ENCODE measurements at regions not wholly inside any gene's neighbourhood (a gene's known extent, or its start where the extent isn't known, plus 50 kb on each side); places are given as distances from the start of the nearest gene placed in this dataset.
"Not testable (repeated sequence)": the region's sequence is repeated elsewhere in the genome, so short reads cannot be mapped to it uniquely, and the experiment has no call there.

- no peak for DNase-seq
Measured at GRCh38 chr7:52775876-52776275, 259.6 kb upstream of the POM121L12 start.

DNA sequence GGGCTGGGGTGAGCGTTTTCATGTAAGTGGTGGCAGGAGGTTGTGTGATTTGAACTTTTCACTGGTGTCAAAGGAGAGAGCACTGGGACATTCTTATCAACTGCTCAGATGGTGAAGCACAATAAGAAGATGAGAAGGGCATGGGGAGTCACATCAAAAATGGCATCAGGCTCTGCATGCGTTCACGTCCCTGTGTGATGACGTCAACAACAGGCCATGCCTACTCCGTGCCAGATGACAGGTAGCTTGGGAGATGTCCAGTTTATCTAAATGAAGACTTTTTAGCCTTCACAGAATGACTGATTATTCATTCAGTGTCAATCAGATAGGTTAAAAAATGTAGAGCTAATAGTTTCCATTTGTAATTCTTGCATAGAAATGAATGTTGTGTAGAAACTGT is 264.3 kb upstream of the POM121L12 start:
- DNase-seq = no peak

- no peak for DNase-seq
Measured at GRCh38 chr7:52764492-52765169, 270.8 kb upstream of the POM121L12 start.

DNA sequence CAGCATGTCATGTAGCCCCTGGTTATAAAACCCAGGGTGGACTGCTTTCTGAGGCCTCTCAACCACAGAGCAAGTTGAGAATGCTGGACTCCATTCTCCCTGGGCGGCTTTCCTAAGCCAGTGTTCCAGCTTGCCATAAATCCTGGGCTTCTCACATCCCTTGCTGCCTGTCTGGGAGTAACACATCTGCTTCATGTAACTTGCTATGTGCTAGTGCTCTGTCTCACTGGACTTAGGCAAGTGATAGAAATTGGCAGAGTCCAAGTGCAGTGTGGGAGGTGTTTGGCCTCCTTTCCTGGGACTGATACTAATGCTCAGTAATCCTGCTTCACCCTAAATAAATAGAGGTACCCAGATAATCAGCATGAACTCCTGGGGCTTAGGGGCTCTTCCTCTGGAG is 277.1 kb upstream of the POM121L12 start:
- DNase-seq = no peak

- no peak for DNase-seq
Measured at GRCh38 chr7:52753855-52754254, 281.6 kb upstream of the POM121L12 start.

GRCh38 chr7:52752891-52753290 is 282.5 kb upstream of the POM121L12 start:
- no peak for DNase-seq

DNA sequence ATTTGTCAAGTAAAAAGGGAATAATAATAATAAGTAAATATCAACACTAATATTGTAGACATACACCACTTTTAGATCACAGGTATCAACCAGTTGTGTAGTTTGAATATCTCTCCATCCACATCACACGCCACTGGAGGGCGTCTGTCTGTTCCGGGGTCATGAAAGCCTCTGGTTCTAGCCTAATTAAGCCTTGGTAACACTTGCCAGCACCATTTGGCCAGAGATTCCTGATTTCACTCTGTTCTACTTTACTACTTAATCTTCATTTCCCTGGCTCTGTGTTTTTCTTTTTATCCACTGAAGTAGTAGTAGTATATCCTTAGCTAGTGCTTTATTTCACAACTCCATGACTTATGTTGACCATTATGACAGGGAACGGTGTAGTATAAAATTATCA is 285.6 kb upstream of the POM121L12 start:
- no peak for DNase-seq

- DNase-seq = no peak
Measured at GRCh38 chr7:52747817-52748216, 287.6 kb upstream of the POM121L12 start.

DNA sequence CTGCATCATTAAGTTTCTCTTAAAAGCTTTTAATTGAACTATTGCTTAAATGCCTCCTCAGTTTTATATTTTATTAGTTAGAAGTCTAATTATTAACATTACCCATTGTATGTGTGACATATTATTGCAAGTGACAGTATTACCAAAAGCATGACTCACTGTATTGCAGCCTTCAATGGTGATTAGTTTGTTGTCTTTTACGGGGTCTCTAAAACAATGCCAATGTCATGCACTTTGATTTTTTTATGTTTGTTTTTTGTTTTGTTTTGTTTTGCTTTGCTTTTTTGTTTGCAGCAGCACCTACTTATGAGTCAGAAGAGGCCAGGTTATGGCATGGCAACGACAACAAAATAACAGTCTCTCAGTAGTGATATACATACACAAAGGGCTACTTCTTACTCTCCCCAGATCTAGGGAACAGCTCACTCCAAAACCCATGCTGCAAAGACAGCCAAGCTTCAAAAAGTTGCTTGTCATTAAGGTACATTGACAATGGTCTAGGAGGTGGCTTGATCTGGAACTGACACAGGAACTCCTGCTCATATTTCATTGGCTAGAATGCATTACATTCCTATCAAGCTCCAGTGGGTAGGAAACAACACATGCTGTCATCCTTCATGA is 293.7 kb upstream of the POM121L12 start:
- DNase-seq = no peak

GRCh38 chr7:52735656-52736055 is 299.8 kb upstream of the POM121L12 start:
- DNase-seq = no peak

- not testable (repeated sequence) for DNase-seq
Measured at GRCh38 chr7:52728683-52729082, 306.8 kb upstream of the POM121L12 start.

DNA sequence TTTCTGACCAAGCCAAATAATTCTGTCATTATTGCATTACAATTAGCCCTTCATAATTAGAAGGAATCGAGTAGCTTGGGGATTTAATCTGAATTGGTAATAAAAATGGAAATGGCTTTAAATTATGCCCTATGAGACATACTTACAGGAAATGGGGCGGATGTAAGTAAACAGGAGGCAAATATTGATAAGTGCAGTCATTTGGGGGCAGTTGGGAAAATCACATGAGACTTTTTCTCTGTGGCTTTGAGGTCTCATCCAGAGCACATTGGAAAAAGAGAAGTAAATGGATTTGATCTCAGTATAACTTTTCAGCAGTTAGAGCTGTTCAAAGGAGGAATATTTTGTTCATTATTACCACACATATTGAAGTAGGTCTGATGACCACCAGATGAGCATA is 307.8 kb upstream of the POM121L12 start:
- DNase-seq = no peak

GRCh38 chr7:52726986-52727385 is 308.4 kb upstream of the POM121L12 start:
- no peak for DNase-seq

GRCh38 chr7:52726493-52726892 is 308.9 kb upstream of the POM121L12 start:
- DNase-seq = no peak

DNA sequence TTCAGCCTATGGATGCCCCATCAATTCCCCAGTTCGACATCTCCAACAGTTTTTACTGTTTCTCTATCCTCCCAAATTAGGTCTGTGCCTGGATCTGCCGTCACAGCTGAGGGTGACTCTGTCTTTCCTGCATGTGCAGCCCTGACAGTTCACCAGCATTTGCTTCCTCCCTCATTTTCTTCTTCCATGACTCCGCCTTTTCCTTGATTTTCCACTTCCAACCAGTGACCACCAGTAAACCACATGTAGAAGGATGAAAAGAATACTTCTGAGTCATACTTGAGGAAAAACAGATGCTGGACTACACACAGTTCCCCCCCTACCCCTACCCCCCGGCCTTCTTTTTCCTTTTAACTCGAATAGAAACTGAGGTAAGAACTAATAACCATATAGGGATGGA is 311.8 kb upstream of the POM121L12 start:
- DNase-seq = no peak

GRCh38 chr7:52720856-52721255 is 314.6 kb upstream of the POM121L12 start:
- no peak for DNase-seq

DNA sequence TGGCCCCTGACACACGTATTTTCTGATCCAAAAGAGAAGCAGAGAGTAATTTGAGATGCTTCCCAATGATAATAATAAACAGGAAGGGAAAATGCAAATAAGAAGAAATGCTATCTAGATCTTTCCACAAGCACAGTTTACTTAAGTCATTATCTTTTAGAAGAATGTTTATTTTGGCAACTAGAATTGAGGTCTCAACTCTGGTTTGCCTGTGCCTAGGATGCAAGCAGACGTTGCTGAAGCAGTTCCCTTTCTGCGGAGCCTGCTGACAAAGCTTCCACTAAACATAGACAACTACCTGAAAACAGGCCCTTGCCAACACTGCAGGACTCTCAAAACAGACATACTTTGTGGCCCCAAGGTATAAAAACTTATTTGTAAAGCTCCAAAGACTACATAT is 315.8 kb upstream of the POM121L12 start:
- peak; percentile 3 for DNase-seq

GRCh38 chr7:52715701-52716100 is 319.7 kb upstream of the POM121L12 start:
- no peak for DNase-seq

DNA sequence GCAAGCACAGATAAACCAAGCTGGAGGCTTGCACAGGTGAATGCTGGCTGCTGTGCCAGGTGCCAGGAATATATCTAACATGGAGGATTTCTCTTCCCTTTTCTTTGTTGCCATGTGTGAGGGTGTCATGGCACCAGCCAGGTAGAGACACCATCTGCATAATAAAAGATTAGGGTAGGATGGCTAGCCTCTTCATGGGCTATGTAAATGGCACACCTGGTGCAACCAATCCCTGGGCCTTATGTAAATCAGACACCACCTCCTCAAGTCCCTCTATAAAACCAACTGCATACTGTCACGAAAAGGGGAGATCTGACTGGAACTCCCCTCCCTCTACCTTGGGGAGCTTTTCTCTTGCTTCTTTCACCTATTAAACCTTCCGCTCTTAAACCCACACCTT is 322.5 kb upstream of the POM121L12 start:
- no peak for DNase-seq

GRCh38 chr7:52711951-52712350 is 323.5 kb upstream of the POM121L12 start:
- no peak for DNase-seq

DNA sequence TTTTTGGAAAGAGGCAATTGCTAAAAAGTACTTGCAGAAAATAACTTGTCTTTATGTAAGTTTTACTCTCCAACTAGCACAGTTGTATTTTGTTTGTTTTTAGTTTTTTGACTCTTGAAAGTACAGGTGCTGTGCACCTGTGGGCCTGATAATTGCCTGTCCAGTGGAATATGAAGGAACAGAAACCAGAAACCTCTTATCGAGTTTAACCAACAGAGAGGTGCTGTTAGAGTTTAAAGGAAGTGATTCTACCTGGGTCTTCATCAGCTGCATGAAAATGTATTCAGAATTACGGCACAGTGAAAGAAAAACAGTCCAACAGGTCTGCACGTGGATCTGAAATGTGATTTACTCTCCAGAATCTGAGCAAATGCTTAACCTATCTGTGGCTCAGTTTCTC is 326.6 kb upstream of the POM121L12 start:
- no peak for DNase-seq

GRCh38 chr7:52705768-52706167 is 329.7 kb upstream of the POM121L12 start:
- DNase-seq = no peak

DNA sequence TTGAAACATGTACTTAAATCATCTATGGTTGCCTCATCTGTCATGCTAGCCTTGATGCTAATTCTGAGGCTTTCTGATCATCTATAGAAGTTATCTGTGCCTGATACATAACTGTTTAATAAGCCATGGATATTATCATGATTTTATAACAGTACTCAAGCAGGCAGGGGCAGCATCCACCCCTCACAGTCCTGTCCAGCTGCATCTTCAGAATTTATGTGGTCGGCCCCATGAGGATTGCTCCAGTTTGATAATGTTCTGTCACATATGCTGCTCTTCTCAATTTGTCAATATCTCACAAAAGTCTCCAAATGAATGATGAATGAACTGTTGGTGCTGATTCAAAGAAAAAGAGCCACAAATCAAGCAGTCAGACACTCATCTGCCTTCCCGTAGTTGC is 335.1 kb upstream of the POM121L12 start:
- no peak for DNase-seq

DNA sequence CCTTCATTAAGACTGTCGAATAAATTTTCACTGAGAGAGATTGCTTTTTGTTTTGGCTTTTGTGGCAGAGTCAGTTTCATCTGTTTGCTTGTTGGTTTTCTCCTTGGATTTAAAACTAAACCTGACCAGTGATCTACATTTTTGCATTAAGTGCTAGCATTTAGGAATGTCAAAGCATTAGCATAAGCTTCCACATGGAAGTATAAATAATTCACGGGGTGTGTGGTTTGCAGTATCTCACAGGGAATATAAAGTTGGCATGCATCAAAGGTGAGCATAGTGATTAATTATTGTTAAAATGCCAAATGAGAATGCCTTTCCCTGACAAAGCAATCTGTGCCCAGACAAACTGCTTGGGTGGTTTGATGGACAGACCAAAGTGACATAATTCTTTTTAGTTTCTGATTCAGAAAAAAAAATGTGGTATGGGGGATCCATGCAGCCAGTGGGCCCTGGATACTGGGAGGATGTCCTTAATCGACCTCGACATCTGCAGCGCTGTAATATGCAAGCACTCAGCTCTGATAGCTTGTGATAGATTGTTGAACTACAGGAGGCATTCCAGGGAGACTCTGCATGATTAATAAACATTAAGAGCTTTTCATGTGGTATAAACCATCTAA is 339.3 kb upstream of the POM121L12 start:
- no peak for DNase-seq

- no peak for DNase-seq
Measured at GRCh38 chr7:52691257-52691656, 344.2 kb upstream of the POM121L12 start.
